GM18511 (cell line): ENCODE measurements at regions not wholly inside any gene's neighbourhood (a gene's known extent, or its start where the extent isn't known, plus 50 kb on each side); places are given as distances from the start of the nearest gene placed in this dataset.
"Not testable (repeated sequence)": the region's sequence is repeated elsewhere in the genome, so short reads cannot be mapped to it uniquely, and the experiment has no call there.

Experiments
- ATAC-seq: cut with Tn5 transposase; IDR thresholded peaks from one replicate; pipeline ENCODE4 v1.9.1; 2021; ENCODE audit warnings: mild to moderate bottlenecking, moderate library complexity; ENCODE audit not compliant: unreplicated experiment

DNA sequence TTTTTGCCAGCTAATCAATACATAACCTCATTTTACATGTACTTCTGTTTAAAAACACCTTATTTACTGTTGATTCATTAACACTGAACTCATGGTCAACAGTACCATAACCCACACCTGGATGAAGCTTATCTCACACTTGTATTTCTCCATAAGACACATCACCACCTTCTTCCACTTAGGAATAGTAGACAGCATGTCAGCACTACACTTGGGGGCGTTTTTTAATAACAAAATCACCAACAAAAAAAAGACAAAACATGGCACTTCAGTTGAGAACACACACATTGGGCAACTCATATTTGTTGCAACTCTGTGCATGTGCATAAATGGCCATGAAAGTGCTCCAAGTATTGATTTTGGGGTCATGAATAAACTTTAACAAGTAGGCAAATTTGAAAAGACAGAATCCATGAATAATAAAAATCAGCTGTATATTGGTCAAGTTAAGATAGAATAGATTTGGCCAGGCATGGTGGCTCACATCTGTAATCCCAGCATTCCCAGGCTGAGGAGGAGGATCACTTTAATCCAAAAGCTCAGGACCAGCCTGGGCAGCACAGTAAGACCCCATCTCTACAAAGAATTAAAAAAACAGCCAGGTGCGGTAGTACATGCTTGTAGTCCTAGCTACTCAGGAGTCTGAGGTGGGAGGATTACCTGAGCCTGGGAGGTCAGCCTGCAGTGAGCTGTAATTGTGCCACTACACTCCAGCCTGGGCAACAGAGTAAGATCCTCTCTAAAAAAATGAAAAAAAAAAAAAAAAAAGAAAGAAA is 84.4 kb upstream of the SRD5A2 start:
- ATAC-seq = no peak

GRCh38 chr2:31660812-31661335 is 80.1 kb upstream of the SRD5A2 start:
- no peak for ATAC-seq

DNA sequence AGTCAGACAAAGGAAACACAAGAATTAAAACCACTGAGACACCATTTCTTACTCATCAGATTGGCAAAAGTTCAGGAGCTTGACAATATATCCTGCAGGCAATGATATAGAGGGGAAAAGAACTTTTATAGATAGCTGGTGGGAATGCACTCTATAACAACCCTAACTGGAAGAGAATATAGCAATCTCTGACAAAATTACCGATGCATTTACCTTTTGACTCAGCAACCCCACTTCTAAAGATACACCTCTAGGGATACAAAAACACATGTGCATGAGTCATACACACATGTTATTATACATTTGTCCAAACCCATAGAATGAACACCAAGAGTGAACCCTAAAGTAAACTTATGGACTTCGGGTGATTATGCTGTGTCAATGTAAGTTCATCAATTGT is 79.4 kb upstream of the SRD5A2 start:
- no peak for ATAC-seq

DNA sequence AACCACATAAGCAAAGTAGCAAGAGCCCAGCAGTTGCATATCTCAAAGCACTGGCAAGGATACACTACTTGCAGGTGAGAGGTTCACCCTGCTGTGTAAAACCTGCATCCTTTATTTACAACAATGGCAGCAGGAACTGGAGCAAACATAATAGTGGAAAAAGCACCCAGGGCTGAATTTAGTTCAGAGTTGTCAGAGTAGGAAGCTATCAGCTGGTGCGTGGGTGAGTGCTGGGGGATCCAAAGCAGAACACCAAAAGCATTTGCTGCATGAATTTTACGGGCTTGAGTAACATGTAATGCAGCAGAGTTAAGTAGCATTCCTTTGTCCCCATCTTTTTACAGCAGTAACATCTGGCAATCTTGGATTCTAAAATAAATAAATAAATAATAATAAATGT is 73.5 kb upstream of the SRD5A2 start:
- ATAC-seq = no peak

- no peak for ATAC-seq
These were observed 71.0 kb upstream of the SRD5A2 start for GRCh38 chr2:31651736-31652135.

DNA sequence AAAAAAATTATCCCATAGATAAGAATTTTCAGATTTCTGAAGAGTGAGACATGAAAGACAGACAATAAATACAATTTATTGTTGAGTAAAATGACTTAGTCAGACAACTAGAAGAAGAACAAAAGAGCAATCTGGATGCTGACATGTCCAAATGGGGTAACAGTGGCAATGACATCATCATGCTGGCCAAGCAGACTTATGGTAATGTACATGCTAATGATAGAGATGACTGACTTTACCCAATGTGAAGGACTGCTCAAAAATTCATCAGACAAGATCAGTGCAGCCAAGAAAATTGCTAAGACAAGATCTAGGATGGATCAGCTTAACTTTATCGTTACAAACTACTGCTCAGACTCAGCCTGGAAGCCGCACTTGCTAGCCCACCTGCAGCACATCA is 70.5 kb upstream of the SRD5A2 start:
- ATAC-seq = no peak

- ATAC-seq = no peak
These were observed 63.8 kb upstream of the SRD5A2 start for GRCh38 chr2:31644551-31644950.

- no peak for ATAC-seq
These were observed 62.0 kb upstream of the SRD5A2 start for GRCh38 chr2:31642707-31643106.

DNA sequence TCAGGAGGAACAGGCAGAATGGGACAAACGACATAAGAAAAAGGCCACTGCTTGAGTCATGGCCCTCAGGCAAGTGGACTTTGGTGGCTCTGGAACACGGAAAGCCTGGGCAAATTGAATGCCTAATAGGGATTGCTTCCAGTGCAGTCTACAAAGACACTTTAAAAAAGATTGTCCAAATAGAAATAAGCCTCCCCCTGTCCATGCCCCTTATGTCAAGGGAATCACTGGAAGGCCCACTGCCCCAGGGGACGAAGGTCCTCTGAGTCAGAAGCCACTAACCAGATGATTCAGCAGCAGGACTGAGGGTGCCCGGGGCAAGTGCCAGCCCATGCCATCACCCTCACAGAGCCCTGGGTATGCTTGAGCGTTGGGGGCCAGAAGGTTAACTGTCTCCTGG is 51.5 kb upstream of the SRD5A2 start:
- ATAC-seq = not testable (repeated sequence)
